GM12875 (cell line): ENCODE measurements at regions not wholly inside any gene's neighbourhood (a gene's known extent, or its start where the extent isn't known, plus 50 kb on each side); places are given as distances from the start of the nearest gene placed in this dataset.
"Not testable (repeated sequence)": the region's sequence is repeated elsewhere in the genome, so short reads cannot be mapped to it uniquely, and the experiment has no call there.

ENCODE experiments used
- H3K4me3 ChIP-seq: one replicate; pipeline ENCODE4 v1.5.1; 2011; ENCODE audit warnings: low read depth, low read length, control low read depth
- CTCF ChIP-seq: IDR thresholded peaks from 2 replicates; pipeline ENCODE4 v1.5.1; 2011; ENCODE audit warnings: low read depth, mild to moderate bottlenecking, control low read depth, inconsistent platforms, low read length, moderate library complexity, borderline replicate concordance; ENCODE audit not compliant: insufficient read depth

GRCh38 chr10:22467393-22467792 is 122.1 kb downstream of the SPAG6 start:
- not testable (repeated sequence) for H3K4me3 ChIP-seq

- no peak for TF ChIP-seq CTCF
- H3K4me3 ChIP-seq, result no peak overlapping the region
These were observed 123.4 kb downstream of the SPAG6 start for GRCh38 chr10:22468570-22469320.

DNA sequence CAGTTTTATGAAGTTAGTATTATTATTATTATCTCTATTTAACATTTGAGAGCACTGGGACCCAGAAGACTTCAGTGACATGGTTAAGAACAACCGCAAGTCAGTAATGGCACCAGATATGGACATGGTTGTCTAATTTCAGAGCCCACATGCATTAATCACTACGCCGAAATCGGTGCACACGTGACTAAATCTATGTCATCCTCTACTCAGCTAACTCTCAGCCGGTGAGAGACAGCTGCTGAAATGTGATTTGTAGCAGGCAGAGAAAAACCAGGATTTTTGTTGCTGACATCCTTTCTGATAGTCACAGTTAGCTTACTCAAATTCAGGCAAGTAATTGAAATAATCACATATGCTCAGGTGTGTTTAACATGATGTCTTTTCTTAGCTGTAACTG is 127.7 kb downstream of the SPAG6 start:
- TF ChIP-seq CTCF, result no peak
- H3K4me3 ChIP-seq, result no peak overlapping the region

- no peak for TF ChIP-seq CTCF
- no peak overlapping the region for H3K4me3 ChIP-seq
These were observed 128.2 kb downstream of the SPAG6 start for GRCh38 chr10:22473459-22473858.

DNA sequence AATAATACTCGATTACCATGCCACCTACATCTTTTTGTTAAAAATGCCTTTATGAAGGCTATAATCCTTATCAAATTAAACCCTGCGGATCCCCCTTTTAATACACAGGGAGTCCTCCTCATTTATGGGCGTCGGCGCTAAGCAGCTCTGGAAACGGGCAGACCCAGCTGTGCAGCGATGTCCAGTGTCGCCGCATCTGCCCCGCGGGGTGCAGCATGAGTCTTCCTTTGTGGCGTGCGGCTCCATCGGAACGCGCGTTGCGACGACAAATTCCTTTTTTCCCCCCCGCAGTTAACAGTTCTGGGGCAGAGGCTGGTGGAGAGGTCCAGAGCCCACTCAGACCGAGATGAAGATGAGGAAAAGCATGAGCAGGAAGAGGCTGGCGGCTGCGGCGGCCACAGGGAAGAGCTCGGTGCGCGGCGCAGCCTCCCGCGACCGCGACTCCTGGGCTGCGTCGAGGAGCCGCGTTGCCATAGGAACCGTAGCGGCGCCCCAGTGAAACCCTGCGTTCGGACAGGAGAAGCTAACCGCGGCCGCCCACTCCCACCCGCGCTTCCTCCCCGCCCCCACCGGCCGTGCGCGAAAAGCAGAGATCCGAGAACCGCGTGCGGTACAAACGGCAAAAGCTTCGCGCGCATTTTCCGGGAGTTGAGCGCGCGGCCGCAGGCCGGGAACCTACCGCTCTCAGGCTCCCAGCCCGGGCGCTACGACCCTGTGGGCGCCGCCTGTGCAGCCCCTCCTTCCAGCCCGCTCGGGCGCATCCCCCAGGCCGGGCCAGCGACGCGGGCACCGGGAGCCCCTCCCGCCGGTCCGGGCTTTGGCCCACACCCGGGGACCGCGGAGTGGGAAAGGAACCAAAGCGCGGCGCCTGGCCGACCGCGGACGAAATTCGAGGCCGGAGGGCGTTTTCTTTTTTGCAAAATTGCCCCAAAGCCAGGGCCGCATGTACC is 130.6 kb downstream of the SPAG6 start:
- TF ChIP-seq CTCF, result no peak
- H3K4me3 ChIP-seq, result peak overlapping the region; percentile 59

GRCh38 chr10:22476601-22477321 is 131.5 kb downstream of the SPAG6 start:
- no peak for TF ChIP-seq CTCF
- peak overlapping the region; percentile 59 for H3K4me3 ChIP-seq
